Pons (tissue), 1 donor: ENCODE measurements at regions not wholly inside any gene's neighbourhood (a gene's known extent, or its start where the extent isn't known, plus 50 kb on each side); places are given as distances from the start of the nearest gene placed in this dataset.

Experiments
- DNase-seq: peaks from one replicate; pipeline ENCODE4 v3.0.0-alpha.2; 2016; ENCODE audit warnings: low spot score

DNA sequence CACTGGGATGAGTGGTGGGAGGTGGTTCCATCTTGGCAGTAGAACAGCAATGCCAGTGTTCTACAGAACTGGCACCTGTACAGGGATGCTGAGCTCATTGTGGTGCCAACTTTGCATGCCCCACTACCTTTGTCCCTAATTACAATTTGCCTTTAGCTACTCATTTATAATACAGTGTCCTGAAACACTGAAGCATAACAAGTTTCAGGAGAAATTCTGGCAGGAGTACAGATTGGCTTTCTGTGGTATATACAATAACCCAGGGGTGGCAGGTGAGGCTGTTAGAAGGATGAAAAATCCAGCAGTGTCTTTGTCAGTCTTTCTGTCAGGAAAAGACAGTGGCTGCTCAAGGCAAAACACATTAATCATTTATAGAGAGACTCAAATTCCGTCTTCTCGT is 240.3 kb downstream of the FAM76B start:
- DNase-seq: no peak

- no peak for DNase-seq
These were observed 241.2 kb downstream of the FAM76B start for GRCh38 chr11:95548416-95548815.

GRCh38 chr11:95547976-95548375 is 241.6 kb downstream of the FAM76B start:
- DNase-seq: no peak

- no peak for DNase-seq
These were observed 242.4 kb downstream of the FAM76B start for GRCh38 chr11:95547186-95547585.

GRCh38 chr11:95545116-95545875 is 244.3 kb downstream of the FAM76B start:
- DNase-seq: no peak

DNA sequence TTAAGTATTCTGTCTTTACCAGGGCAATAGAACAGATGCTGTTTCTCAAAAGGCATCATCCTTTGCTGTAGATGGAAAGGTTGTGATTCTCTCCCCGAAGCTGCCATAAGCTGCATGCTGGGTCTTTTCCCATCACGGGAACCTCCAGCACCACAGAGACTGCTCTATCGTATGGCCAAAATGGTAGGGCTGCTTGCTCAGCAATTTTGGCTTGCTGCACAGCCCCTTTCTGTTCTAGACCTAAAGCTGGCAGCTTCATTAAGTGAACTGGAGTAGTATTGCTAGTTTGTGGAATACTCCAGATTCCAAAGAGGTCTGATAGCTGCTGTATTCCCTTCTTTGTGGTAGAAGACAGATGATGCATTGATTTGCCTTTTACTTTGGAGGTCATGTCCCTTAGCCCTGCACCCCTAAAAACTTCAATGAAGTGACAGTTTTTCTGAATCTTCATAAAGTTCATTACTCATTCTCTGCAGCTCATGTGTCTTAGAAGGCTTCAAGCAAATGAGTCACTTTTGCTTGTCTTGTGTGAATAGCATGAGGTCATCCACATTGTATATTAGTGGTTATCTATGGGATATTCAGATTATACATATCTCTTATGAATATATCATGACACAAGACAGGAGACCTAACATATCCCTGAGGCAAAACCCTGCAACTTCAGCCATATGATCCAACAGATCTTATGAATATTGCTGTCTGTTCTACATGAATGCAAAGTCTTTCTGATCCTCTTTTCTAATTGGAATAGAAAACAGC is 245.3 kb downstream of the FAM76B start:
- no peak for DNase-seq

DNA sequence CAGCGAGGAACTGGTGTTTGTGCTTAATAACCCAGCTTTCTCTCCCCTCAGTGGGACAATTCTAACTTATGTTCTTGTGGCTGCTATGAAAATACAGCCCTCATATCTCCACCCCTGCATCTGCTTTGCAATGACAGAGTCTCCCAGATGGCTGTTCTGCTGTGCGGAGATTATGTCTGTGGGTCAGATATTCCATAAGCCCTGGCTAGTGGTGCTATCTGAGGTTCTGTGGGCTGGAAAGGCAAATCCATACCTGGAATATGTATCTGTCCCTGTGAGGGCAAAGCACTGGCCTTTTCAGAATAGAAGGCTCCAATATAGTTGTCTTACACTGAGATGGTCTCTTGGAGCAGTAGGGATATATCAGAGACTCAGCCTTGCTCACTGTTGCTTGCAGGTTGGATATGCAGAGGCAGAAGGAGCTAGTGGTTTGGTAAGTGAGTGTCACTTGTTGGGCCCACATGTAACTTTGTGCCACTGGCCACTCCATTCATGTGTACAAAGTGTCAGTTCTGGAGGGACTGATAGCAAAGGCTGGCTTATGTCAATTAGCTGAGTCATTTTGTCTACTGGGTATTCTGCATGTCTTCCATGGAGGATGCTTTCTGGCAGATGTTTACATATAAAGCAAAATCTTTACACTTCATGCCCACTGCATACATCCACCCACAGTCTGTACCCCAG is 246.6 kb downstream of the FAM76B start:
- no peak for DNase-seq

- DNase-seq: no peak
These were observed 247.9 kb downstream of the FAM76B start for GRCh38 chr11:95541715-95542114.

DNA sequence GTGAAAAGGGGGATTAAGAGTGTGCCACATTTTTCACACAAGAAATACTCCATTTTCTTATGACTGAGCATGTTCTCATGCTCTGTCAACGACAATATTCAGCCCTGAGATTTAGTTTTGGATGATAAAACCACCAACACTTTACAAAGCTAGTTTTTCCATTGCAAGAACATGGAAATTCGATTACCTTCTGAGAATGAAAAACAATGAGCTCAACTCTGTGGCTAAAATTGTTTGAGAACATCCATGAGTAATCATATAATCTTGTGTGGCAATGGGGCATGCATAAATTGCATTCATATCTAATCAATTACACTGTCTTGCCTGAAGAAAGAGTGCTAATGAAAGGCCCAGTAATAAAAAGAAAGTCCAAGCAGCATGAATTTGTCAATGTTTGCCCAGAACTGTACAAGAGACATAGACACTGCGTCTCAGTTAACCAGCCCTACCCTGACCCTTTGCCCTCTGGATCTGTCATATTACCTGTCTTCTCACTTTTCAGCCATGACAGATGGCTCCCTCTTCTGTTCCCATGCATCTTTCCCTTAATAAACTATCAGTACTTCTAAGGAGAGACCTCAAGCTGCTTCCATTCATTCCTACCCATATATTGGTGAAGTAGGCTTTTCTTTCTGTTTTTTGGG is 253.4 kb downstream of the FAM76B start:
- no peak for DNase-seq

- no peak for DNase-seq
These were observed 254.8 kb downstream of the FAM76B start for GRCh38 chr11:95534809-95535208.

- no peak for DNase-seq
These were observed 255.4 kb downstream of the FAM76B start for GRCh38 chr11:95534226-95534625.

DNA sequence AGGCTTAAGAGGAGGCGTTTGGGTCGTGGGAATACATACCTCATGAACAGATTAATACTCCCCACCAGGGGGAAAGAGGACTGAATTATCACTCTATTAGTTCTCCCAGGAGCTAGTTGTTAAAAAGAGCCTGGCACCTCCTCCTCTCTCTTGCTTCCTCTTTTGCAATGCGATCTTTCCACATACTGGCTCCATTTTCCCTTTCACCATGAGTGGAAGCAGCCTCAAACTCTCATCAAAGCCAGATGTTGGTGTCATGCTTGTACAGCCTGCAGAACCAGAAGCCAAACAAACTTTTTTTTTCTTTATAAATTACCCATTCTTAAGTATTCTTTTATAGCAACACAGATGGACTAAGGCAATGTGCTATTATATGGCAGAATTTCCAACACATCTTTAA is 258.5 kb downstream of the FAM76B start:
- no peak for DNase-seq

- DNase-seq: no peak
These were observed 265.1 kb downstream of the FAM76B start for GRCh38 chr11:95524314-95525036.

GRCh38 chr11:95522874-95523273 is 266.7 kb downstream of the FAM76B start:
- DNase-seq: no peak

DNA sequence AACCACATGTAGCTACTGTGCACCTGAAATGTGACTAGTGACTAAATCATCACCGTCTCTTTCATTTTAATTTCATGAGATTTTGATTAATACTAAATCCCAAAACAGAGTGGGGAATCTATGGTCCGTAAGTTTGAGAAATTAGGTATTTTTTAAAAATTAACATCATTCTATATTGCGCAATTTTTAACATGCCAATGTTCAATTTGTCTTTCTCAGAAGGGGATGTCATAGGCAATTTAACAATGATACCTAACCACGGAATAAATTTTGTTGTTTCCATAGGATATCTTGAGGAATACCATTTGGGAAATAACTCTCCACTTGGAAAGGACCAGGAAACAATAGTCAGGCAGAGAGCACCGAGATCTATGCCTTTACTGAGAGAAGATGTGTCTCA is 267.7 kb downstream of the FAM76B start:
- no peak for DNase-seq

GRCh38 chr11:95521133-95521542 is 268.4 kb downstream of the FAM76B start:
- DNase-seq: no peak

- DNase-seq: no peak
These were observed 269.0 kb downstream of the FAM76B start for GRCh38 chr11:95520369-95521132.

DNA sequence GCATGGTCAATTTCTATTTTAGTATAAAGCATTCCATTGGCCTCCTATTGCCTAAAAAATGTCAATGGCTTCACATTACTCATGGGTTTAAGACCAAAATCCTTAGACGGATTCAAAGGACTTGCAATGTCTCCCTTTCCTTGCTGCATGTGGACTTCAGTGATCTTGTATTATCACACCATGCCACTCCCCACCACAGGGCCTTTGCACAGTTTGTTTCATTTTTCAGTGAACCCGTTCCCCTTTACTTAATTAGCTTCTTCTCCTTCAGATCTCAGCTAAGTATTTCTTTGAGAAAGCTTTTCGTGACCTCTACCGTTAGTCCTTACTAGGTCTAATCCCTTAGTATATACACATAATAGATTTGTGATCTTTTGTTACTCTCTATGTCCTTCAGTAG is 269.7 kb downstream of the FAM76B start:
- no peak for DNase-seq

DNA sequence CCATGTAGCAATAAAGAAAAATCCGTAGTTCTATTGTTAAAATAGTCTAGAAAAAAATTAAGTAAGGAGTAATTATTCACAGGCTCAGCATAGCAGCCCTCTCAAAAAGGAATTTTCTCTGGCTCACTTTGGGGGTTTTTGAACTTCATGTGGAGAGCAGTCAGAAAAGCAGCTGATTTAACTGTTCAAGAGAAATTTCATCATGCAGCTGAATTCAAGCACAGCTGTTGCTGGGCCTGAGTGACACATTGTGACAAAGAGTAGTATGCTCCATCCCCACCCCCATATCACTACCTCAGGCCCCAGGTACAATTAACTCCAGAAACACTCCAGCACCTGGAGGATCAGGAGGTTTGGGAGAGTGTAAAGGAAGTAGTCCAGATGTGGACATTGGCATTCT is 272.1 kb downstream of the FAM76B start:
- no peak for DNase-seq

GRCh38 chr11:95516786-95517185 is 272.8 kb downstream of the FAM76B start:
- DNase-seq: no peak

DNA sequence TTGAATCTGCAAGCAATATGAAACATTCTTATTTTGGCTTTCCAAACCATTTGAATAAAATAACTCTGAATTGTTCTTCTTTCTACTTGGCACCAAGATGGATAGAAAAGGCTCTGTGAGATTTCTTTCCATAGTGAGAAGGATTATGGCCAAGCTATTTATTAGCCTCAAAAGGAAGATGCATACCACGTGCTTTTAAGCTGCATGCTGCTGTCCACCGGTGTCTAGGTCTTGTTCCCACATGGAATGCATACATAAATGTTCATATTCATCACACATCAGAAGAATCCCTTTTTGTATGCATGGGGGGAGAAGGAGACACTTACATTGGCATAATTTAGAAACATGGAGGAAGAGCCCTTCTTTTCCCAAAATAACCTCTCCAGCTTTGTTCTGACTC is 273.4 kb downstream of the FAM76B start:
- DNase-seq: no peak
